HG02763 (cell line): ENCODE measurements at regions not wholly inside any gene's neighbourhood (a gene's known extent, or its start where the extent isn't known, plus 50 kb on each side); places are given as distances from the start of the nearest gene placed in this dataset.
"Not testable (repeated sequence)": the region's sequence is repeated elsewhere in the genome, so short reads cannot be mapped to it uniquely, and the experiment has no call there.

Source experiments
- ATAC-seq: cut with Tn5 transposase; IDR thresholded peaks from one replicate; pipeline ENCODE4 v1.9.1; 2021; ENCODE audit warnings: mild to moderate bottlenecking, moderate library complexity; ENCODE audit not compliant: unreplicated experiment

DNA sequence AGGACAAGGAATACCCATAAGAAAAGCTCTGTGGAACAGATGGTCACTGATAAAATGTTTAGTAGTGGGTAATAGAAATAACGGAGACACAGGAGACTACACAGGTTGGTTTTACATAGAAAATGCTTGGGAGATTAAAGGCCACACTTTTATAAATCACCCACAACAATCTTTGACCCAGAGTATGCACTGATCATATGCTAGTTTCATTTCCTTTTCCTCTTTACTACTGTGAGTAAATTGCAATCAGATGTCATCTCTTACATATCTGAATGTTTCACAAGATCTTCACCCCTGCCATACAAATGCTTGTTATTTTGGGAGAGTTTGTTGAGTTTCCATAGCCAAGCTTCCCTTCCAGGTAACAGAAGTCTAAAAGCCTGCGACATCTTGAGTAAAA is 978.4 kb upstream of the KLHL29 start:
- ATAC-seq: no peak

DNA sequence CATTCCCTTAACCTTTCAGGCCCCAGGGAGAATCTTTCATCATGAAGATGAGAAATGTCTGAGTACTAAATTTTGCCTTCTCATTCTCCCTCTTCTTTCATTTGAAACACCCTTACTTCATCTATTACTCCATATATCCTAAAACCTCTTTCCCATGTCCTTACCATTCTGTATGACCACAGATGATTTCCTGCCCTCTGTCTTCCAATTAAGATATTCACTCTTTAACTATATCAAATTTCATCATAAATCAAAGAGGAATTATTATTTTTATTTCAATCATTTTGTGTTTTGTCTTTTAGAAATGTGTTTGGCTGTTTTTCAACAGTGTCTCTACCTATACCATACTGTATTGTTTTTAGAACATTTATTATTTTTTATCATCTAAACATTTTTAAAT is 964.9 kb upstream of the KLHL29 start:
- no peak for ATAC-seq

DNA sequence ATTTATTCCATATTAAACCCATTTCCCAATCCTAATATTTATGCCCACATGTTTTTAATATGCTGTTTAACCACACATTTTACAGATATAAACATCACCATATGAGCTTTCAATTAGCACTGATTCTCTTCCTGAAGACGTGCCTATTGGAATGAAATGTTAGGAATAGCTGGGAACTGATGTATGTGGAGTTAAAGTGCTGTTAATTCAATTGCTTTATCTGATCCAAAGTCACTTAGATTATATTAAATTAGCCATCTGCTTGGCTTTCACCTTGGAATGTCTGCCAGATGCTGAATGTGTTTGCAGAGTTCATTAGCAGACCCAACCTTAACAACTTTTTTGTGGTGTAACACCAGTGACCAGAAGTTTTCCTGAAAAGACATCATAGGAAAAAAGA is 942.9 kb upstream of the KLHL29 start:
- ATAC-seq: no peak

DNA sequence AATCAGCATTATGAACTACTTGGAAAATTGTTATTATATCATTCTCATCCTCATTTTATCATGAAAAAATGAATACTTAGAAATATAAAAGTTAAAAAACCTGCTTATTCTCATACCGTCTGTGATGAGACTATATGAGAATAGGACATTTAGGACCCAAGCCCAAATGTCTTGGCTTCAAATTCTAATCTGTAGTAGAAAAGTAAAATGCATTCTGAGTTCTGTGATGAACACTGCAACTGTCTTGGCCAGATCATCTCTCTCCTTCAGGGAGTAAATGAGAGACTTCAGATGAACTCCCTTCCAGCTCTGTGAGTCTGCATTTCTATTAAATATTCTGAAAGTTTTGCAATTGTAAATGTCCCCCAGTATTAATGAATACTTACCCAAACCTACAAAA is 940.7 kb upstream of the KLHL29 start:
- no peak for ATAC-seq

DNA sequence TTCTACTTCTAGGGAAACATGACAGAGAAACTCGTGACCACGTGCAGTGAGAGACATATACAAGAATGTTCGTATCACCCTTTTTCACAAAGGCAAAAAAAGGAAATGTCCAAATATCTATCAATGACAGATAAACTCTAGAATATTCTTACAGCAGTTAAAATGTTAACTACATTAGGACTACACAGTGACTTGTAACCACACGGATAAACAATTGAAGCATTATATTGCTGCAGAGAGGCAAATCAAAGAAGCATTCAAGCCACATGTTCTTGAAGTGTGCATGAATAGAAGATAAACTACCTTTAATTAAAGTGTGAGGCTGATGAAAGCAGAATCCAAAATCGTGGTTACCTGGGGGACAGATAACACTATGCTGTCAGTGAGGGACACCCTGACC is 935.3 kb upstream of the KLHL29 start:
- no peak for ATAC-seq

DNA sequence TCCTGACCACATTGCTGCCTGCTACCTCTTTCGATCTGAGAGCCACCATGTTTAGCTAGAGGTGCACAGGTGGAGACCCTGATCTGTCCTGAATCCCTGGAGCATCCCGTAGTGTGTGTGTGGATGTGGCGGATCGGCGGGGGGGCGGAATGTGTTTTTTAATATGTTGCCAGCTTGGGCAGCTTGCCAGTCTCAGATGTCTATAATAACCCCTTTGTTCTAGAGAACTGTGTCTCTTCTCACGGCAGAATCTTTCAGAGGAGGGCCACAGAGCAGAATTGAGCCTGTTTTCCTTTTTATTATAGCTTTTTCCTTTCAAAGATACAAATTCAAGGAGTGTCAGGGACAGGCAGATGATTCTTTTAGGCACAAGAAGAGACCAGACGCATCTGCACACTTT is 934.1 kb upstream of the KLHL29 start:
- ATAC-seq: no peak

DNA sequence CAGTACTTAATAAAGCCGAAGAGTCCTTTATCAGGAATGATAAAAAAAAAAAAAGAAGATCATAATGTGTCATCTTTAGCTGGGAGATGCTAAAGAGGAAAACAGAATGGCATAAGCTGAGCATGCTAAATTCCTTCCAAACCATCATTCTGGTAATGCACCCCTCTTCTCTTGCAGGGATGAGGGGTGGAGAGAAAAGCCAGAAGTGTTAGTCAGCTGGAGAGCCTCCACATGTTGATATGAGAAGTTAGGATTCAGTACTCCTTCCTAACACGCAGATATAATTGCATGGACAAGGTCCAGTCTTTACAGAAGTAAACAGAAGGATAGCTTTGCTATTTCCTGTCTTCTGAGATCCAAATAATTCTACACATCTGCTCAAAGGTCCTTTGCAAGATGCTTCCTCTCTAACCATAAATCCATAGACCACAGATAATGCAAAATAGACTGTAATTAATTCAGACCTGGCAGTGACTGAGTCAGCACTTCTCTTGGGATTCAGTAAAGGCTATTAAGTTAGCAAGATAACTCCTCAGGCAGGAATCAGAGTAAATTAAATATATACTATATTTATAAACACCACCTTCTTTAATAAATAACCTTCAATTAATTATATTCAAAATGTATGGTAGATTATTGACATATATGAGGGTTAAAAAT is 930.0 kb upstream of the KLHL29 start:
- no peak for ATAC-seq

DNA sequence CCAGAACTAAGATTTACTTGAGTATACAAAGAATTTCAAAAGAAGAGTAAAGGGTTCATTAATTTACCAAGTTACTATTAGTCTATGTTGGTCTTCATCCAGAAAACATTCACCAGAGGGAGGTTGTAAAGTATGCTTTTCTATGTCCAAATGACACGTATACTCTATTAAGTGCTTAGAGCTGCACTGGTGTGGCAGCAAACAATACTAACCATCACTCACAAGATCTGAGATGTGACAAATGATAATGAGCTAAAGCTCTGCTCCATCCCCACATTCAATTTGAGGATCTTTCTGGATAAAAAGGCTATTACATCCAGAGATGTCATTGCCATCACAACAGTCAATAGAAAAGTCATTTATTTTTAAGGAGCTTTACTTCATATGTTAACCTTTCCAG is 926.5 kb upstream of the KLHL29 start:
- no peak for ATAC-seq

DNA sequence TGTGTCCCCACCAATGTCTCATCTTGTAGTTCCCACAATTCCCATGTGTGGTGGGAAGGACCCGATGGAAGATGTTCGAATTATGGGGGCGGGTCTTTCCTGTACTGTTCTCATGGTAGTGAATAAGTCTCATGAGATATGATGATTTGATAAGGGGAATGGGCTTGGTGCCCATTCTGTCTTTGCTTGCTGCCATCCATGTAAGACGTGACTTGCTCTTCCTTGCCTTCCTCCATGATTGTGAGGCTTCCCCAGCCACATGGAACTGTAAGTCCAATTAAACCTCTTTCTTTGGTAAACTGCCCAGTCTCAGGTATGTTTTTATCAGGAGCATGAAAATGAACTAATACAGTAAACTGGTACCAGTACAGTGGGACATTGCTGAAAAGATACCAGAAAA is 909.9 kb upstream of the KLHL29 start:
- not testable (repeated sequence) for ATAC-seq

DNA sequence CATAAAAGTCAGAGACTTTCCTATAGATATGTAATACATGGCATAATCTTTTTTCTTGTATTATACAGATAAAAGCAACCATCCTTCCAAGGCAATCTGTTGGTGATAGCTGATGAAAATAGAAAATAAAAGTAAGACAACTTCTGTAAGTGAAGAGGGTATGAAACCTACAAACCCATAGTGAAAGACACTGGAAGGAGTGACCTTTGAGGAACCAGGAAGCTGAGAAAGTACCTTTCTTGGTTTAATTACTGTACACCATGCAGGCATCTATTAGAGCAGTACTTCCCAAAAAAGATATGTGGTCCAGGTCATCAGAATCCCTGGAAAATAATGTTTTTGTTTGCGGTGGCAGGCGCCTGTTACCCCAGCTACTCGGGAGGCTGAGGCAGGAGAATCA is 906.6 kb upstream of the KLHL29 start:
- ATAC-seq: no peak

DNA sequence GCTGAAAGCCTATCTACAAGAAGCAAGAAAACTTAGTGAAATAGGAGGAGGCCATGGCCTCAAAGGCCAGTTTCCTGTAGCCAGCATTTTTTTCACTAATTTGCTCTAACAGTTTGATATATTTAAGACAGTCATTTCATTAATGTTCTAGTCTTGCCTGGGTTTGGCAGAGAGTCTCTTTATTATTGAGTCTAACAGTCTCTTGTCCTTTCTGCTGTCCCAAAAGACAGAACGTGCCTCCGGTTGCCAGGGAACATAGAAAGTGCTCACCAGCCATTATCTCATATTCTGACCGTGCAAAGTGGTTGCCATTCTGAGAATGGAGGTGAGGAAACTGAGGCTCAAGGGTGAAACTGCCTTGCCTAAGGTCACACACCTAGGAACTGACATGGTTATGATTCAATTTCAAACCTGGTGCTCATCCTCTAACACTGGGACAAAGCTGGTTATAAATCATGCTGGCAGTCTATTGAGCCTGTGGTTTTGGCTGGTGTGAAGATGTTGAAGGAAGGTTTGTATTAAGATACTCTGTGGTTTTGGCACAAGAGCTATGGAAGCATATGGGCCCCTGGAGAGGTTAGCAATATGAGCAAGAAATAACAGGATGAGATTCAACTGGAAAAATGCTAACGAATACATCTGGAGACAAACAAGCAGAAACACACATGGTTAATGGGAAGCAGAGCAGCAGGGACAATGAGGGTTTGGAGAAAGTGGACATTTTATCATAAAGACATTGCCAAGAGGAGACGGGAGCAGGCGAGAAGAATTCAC is 903.3 kb upstream of the KLHL29 start:
- ATAC-seq: no peak

DNA sequence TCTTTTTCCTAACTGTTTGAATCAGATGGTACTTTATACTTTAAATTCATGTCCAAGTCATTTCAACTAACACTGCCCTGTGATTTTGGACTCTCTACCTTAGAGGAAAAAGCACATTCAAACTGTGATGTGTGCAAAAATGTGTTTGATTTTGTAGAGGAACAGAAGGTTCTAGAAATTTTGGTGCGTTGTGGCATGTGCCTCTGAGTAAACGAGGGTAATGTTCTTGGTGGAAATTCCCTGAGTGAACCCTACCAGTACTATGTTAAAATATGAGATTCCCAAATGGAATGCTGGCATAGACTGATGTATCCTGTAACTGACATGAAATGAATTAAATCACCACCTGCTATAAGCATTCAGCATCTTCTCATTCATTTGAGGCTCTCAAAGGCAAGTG is 901.9 kb upstream of the KLHL29 start:
- ATAC-seq: no peak

DNA sequence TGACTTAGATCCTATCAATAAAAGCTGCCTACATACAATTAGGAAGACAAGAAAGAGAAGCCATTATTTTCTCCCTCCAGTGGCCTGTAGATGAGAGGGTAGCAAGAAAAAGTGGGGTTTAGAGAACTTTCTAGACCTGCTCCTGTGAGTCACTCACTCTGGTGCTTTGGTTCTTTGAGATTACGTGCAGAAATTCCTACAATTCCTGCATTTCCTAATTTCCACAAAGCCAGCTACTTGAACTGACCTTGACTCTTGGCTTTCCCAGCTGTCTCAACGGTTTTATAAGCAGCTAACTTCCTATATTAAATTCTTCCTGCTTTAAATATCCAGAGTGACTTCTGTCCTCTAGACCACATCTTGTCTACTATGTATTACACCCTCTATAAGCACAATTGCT is 899.5 kb upstream of the KLHL29 start:
- no peak for ATAC-seq

DNA sequence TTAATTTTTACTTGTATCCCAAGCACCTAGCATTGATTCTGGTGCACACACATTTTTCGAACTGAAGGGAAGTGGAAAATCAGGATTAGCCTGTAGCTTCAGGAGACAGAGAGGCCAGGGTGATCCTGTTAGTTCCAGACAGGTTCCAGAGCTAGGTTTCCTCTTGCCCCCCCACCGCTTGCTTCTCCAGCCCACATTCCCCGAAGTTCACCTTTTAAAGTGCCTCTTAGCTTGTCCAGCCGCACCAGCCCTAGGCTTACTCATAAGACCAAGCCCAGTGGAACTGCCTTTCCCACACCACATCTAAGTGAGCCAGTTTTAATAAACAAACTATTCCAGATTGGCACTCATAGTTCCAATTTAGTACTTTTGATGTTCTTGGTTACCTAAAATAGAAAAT is 898.6 kb upstream of the KLHL29 start:
- ATAC-seq: no peak

DNA sequence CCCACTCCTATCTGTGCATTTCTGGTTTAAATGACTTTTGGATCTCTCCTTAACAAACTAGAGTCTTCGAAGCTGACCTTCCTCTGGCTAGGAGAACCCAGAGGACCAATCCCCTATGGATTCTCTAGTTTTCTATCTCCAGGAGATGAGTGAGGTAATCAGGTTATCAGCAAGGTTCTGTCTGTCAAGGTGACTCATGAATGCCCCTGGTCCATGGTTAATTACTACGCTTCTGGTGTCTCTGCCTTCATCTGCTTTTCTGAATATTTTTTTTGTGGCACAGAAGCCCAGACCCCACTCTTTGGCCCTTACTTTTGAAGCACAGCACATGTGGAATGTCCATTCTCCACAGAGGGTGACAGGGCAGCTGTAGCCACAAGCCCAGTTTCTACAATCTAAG is 897.9 kb upstream of the KLHL29 start:
- ATAC-seq: no peak

DNA sequence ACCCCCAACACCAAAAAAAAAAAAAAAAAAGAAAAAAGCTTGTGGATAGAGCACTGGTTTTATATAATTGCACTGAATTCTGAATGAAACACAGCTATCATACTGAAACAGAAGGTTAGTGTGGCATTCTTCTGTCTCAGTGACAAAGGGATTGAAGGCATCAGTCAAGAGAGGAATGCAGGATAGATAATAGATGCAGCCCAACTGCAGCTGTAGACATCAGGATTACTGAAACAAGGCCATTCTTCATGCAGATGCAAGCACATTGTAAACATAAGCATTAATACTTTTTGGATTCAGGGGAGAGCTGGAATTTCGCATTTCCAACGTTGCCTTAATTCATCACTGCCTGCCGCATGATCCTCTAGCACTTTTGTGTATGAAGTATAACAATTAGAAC is 897.4 kb upstream of the KLHL29 start:
- ATAC-seq: no peak

DNA sequence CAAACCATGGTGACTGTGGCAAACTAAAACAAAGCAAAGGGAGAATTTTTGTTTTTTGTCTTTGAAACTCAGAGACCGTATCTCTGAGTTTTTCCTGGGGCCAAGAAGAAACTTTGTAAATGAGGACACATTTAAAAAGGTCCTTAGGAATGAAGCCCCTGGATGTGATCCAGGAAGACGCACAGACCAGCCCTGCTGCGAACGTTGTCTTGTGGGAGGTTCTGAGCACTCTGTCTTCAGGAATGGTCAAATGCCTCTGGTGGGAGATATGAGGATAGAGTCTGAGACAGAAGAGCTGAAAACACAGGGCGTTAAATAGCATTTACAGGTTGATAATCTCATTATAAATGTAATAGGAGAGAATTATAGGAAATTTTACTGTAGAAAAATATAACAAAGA is 893.5 kb upstream of the KLHL29 start:
- no peak for ATAC-seq

DNA sequence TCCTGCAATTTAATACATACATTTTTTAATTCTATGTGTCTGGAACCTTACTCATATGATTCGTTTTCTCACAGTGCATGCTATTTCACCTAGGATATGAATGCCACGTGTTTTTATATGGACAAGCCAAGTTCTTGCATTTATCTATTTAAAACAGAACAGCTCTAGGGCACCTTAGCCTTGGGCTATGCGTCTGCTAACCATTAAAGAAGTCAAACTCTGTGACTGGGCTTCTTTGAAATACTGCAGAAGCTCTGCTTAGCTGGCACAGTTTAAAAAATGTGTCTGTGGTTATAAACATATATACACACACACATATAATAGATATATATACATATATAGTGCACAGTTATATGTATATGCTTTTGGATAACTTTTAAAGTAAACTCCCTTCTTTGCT is 890.8 kb upstream of the KLHL29 start:
- ATAC-seq: no peak

DNA sequence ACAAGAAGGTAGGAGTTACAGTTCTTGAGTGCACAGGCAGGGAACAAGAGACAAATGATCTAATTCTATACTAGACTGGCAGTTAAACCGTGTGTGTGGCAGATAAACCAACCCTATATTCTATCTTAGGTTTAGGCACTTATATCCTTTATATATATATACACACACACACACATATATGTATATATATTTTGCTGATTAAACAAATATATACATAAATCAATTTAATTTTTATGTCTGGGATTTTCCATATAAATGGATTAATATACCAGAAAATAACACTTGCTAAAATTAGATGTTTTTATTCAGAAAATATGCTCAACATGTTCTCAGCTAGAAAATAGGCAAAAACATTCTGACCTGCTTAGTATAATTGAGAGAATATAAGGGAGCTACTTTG is 887.9 kb upstream of the KLHL29 start:
- no peak for ATAC-seq

DNA sequence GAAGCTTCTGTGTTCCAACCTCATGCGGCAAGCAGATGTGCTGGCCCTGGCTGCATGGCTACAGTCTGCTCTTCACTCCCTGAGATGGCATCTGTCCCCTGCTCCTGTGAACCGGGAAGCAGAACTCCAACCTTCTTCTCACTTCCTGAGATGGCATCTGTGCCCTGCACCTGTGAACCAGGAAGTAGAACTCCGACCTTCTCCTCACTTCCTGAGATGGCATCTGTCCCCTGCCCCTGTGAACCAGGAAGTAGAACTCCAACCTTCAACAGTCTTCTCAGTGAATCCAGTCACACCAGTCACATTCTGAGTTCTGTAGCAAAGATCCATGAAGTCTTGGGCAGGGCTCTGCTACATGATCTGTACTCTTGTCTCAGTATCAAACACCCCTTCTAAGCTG is 887.2 kb upstream of the KLHL29 start:
- ATAC-seq: no peak

DNA sequence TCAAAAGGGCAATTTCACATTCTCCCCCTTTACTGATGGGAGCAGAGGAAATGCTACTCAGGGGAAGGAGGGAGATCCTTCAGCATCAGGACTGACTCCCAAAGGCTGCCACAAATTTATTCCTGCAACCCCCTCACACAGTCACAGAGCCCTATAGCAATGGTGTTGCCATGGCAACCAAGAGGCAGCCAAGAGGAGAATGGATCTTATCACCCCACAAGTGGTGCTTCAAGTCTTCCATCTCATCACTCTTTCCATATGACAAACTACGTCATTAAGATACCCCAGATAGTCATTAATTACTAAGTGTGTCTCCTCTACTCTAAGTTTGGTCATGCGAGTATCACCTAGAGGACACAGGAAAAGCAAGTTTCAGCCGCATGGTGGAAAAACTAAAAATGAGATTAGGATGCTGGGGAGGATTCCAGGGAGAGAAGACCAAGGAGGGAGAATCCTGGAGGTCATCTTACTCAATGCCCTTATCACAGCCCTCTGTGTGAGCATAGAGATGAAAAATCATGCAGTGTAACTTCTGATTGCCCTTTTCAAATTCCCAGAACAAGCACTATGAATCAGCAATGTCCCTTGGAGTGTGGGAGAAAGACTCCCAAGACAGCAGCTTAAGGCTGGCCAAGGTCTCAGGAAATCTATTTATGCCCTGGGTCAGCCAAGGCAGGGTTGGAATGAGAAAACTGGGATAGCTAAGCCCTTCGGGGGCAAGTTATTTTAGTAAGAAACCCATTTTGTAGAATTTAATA is 885.7 kb upstream of the KLHL29 start:
- ATAC-seq: no peak

DNA sequence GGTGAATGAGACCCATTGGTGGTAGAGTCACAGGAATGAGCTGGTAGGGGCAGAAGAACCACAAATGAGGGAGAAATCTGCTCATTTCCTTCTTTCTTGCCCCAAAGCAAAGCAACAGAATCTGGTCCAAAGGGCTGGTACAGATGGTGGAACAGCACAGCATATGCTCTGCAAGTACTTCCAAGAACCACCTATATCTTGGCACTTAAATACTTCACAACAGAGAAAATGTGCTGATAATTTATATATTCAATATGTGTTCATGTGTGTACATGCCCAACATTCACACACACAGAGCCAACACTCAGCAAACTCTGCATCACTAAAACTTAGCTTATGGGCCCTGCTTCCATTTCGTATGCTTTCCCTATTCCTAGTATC is 884.4 kb upstream of the KLHL29 start:
- no peak for ATAC-seq
